Astrocyte (in vitro differentiated cells and primary cell): ENCODE measurements at regions not wholly inside any gene's neighbourhood (a gene's known extent, or its start where the extent isn't known, plus 50 kb on each side); places are given as distances from the start of the nearest gene placed in this dataset.
"Not testable (repeated sequence)": the region's sequence is repeated elsewhere in the genome, so short reads cannot be mapped to it uniquely, and the experiment has no call there.

ENCODE experiments used
- DNase-seq: peaks from one replicate; pipeline ENCODE4 v3.0.0-alpha.2; 2010; ENCODE audit warnings: low read depth
- FAIRE-seq: peaks from 2 replicates; lab custom pipeline; 2011; peaks lifted over from hg19 to GRCh38; lab: Jason Lieb, UNC
- H2AFZ ChIP-seq: 2 replicates; pipeline ENCODE4 v1.6.0; 2012; ENCODE audit warnings: low read depth, low read length, inconsistent platforms
- H3K27ac ChIP-seq: 2 replicates; pipeline ENCODE4 v1.5.1; 2011; ENCODE audit warnings: low read depth, low read length, inconsistent platforms
- H3K27me3 ChIP-seq: 2 replicates; pipeline ENCODE4 v1.6.0; 2011; ENCODE audit warnings: low read length, inconsistent platforms; ENCODE audit not compliant: insufficient read depth
- H3K36me3 ChIP-seq: 2 replicates; pipeline ENCODE4 v1.5.1; 2011; ENCODE audit warnings: low read length, inconsistent platforms; ENCODE audit not compliant: insufficient read depth
- H3K4me1 ChIP-seq: 2 replicates; pipeline ENCODE4 v1.5.1; 2011; ENCODE audit warnings: low read length, inconsistent platforms; ENCODE audit not compliant: insufficient read depth
- H3K4me2 ChIP-seq: 2 replicates; pipeline ENCODE4 v1.6.0; 2012; ENCODE audit warnings: low read length, inconsistent platforms
- H3K4me3 ChIP-seq: 2 replicates; pipeline ENCODE4 v1.5.1; 2011; ENCODE audit warnings: low read depth, mild to moderate bottlenecking, low read length, inconsistent platforms; ENCODE audit not compliant: insufficient read depth
- H3K79me2 ChIP-seq: 2 replicates; pipeline ENCODE4 v1.6.0; 2012; ENCODE audit warnings: mild to moderate bottlenecking, low read length, inconsistent platforms; ENCODE audit not compliant: insufficient read depth
- H3K9ac ChIP-seq: 2 replicates; pipeline ENCODE4 v1.6.0; 2012; ENCODE audit warnings: mild to moderate bottlenecking, low read length, inconsistent platforms
- H3K9me3 ChIP-seq: 2 replicates; pipeline ENCODE4 v1.5.1; 2012; ENCODE audit warnings: low read depth, mild to moderate bottlenecking, low read length, inconsistent platforms; ENCODE audit not compliant: insufficient read depth
- H4K20me1 ChIP-seq: 2 replicates; pipeline ENCODE4 v1.6.0; 2012; ENCODE audit warnings: low read length, inconsistent platforms; ENCODE audit not compliant: insufficient read depth
- H3K27ac Mint-ChIP-seq: one replicate; pipeline ENCODE4 v1.8.0; 2021; ENCODE audit warnings: mild to moderate bottlenecking, mixed read lengths; ENCODE audit not compliant: unreplicated experiment
- H3K27me3 Mint-ChIP-seq: one replicate; pipeline ENCODE4 v1.8.0; 2021; ENCODE audit warnings: low read depth, mixed read lengths; ENCODE audit not compliant: unreplicated experiment
- H3K36me3 Mint-ChIP-seq: one replicate; pipeline ENCODE4 v1.8.0; 2021; ENCODE audit warnings: low read depth, mixed read lengths; ENCODE audit not compliant: unreplicated experiment
- H3K4me1 Mint-ChIP-seq: one replicate; pipeline ENCODE4 v1.8.0; 2021; ENCODE audit warnings: low read depth, mixed read lengths; ENCODE audit not compliant: unreplicated experiment
- H3K4me3 Mint-ChIP-seq: one replicate; pipeline ENCODE4 v1.8.0; 2021; ENCODE audit warnings: mild to moderate bottlenecking, moderate library complexity, mixed read lengths; ENCODE audit not compliant: unreplicated experiment
- H3K9me3 Mint-ChIP-seq: one replicate; pipeline ENCODE4 v1.8.0; 2021; ENCODE audit warnings: mild to moderate bottlenecking, mixed read lengths; ENCODE audit not compliant: unreplicated experiment
- CTCF ChIP-seq: IDR thresholded peaks from 2 replicates; pipeline ENCODE4 v1.5.1; 2011; ENCODE audit warnings: low read depth, mild to moderate bottlenecking, inconsistent platforms, low read length, moderate library complexity; ENCODE audit not compliant: insufficient read depth
- EZH2 ChIP-seq: IDR thresholded peaks from 2 replicates; pipeline ENCODE4 v1.6.1; 2012; ENCODE audit warnings: mild to moderate bottlenecking, low read length, inconsistent platforms; ENCODE audit not compliant: insufficient read depth

GRCh38 chr5:17021602-17021932, 85.5 kb upstream of the MYO10 start:
- H3K4me1 ChIP-seq = peaks cover 16% of the 10 kb centered on the region
- Mint-ChIP-seq H3K9me3 (no peaks in the 10 kb centered on the region), H3K4me1 (peaks cover 10% of the 10 kb centered on the region), H3K36me3 (no peaks in the 10 kb centered on the region), H3K27ac (no peak overlapping the region), H3K27me3 (no peaks in the 10 kb centered on the region), H3K4me3 (no peak overlapping the region)
- peak overlapping the region; percentile 8 for H2AFZ ChIP-seq
- no peaks in the 10 kb centered on the region for H3K27me3 ChIP-seq
- DNase-seq = no peak
- no peak overlapping the region for H3K4me2 ChIP-seq
- no peaks in the 10 kb centered on the region for H4K20me1 ChIP-seq
- no peaks in the 10 kb centered on the region for H3K36me3 ChIP-seq
- H3K9me3 ChIP-seq = no peaks in the 10 kb centered on the region
- peak overlapping the region; percentile 6 for H3K9ac ChIP-seq
- no peak overlapping the region for H3K4me3 ChIP-seq
- no peak for FAIRE-seq
- no peak overlapping the region for H3K27ac ChIP-seq
- H3K79me2 ChIP-seq = no peaks in the 10 kb centered on the region
- TF ChIP-seq EZH2 (no peak), CTCF (no peak)

- H3K4me2 ChIP-seq = no peak overlapping the region
- H3K36me3 ChIP-seq = no peaks in the 10 kb centered on the region
- no peaks in the 10 kb centered on the region for H3K79me2 ChIP-seq
- H3K4me1 Mint-ChIP-seq = peaks cover 10% of the 10 kb centered on the region
- H3K9me3 ChIP-seq = no peaks in the 10 kb centered on the region
- no peaks in the 10 kb centered on the region for H3K27me3 ChIP-seq
- no peak overlapping the region for H3K4me3 Mint-ChIP-seq
- peaks cover 16% of the 10 kb centered on the region for H3K4me1 ChIP-seq
- no peak for TF ChIP-seq CTCF
- TF ChIP-seq EZH2 = no peak
- no peaks in the 10 kb centered on the region for H3K9me3 Mint-ChIP-seq
- H3K27ac ChIP-seq = no peak overlapping the region
- peak; percentile 53 for DNase-seq
- H3K27me3 Mint-ChIP-seq = no peaks in the 10 kb centered on the region
- no peak overlapping the region for H3K4me3 ChIP-seq
- H3K36me3 Mint-ChIP-seq = no peaks in the 10 kb centered on the region
- no peak overlapping the region for H3K9ac ChIP-seq
- H3K27ac Mint-ChIP-seq = no peak overlapping the region
- FAIRE-seq = no peak
- H2AFZ ChIP-seq = no peak overlapping the region
- H4K20me1 ChIP-seq = no peaks in the 10 kb centered on the region
Measured at GRCh38 chr5:17022296-17022695, 86.2 kb upstream of the MYO10 start.

GRCh38 chr5:17024686-17025180, 88.6 kb upstream of the MYO10 start:
- no peaks in the 10 kb centered on the region for H3K36me3 Mint-ChIP-seq
- no peaks in the 10 kb centered on the region for H3K27me3 Mint-ChIP-seq
- no peaks in the 10 kb centered on the region for H4K20me1 ChIP-seq
- peaks cover 16% of the 10 kb centered on the region for H3K4me1 ChIP-seq
- no peaks in the 10 kb centered on the region for H3K36me3 ChIP-seq
- peak overlapping the region; percentile 11 for H3K27ac ChIP-seq
- H3K4me3 ChIP-seq = no peak overlapping the region
- TF ChIP-seq CTCF (no peak), EZH2 (no peak)
- peak overlapping the region; percentile 18 for H3K9ac ChIP-seq
- H3K4me2 ChIP-seq = peak overlapping the region; percentile 9
- H3K9me3 ChIP-seq = no peaks in the 10 kb centered on the region
- peaks cover 10% of the 10 kb centered on the region for H3K4me1 Mint-ChIP-seq
- H3K79me2 ChIP-seq = no peaks in the 10 kb centered on the region
- H3K4me3 Mint-ChIP-seq = no peak overlapping the region
- H3K9me3 Mint-ChIP-seq = no peaks in the 10 kb centered on the region
- FAIRE-seq (no peak), DNase-seq (peak; percentile 35)
- peak overlapping the region; percentile 84 for H3K27ac Mint-ChIP-seq
- no peaks in the 10 kb centered on the region for H3K27me3 ChIP-seq
- H2AFZ ChIP-seq = peak overlapping the region; percentile 53

- not testable (repeated sequence) for H3K9ac ChIP-seq, H3K4me3 ChIP-seq, H3K27me3 Mint-ChIP-seq, H4K20me1 ChIP-seq, H3K27me3 ChIP-seq, H3K9me3 Mint-ChIP-seq, H3K9me3 ChIP-seq, DNase-seq, H3K36me3 Mint-ChIP-seq, H2AFZ ChIP-seq, H3K36me3 ChIP-seq, H3K4me2 ChIP-seq, FAIRE-seq, H3K27ac ChIP-seq, H3K4me1 Mint-ChIP-seq, H3K27ac Mint-ChIP-seq, H3K4me1 ChIP-seq, H3K4me3 Mint-ChIP-seq, H3K79me2 ChIP-seq
Measured at GRCh38 chr5:17031659-17032277, 95.7 kb upstream of the MYO10 start.
